GM21381 (cell line): ENCODE measurements at regions not wholly inside any gene's neighbourhood (a gene's known extent, or its start where the extent isn't known, plus 50 kb on each side); places are given as distances from the start of the nearest gene placed in this dataset.

ENCODE experiments used
- ATAC-seq: cut with Tn5 transposase; IDR thresholded peaks from one replicate; pipeline ENCODE4 v1.9.1; 2021; ENCODE audit warnings: mild to moderate bottlenecking, moderate library complexity; ENCODE audit not compliant: unreplicated experiment

DNA sequence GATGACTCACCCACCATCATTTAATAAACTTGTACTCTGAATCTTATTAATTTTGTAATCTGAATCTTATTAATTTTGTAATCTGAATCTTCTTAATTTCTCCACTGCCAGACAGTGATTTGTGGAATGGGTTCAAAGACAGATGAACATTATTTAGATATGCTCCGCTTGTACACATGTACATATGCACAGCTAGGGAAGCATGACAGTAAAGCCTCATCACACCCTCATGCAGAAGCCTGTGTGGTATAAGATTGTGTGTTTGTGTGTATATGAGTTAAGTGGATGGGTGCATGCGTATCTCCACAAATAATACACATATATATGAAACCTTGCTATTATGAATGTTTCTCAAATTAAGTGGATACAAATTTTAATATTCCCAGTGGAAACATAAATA, 318.5 kb upstream of the SFRP2 start:
- ATAC-seq = no peak

DNA sequence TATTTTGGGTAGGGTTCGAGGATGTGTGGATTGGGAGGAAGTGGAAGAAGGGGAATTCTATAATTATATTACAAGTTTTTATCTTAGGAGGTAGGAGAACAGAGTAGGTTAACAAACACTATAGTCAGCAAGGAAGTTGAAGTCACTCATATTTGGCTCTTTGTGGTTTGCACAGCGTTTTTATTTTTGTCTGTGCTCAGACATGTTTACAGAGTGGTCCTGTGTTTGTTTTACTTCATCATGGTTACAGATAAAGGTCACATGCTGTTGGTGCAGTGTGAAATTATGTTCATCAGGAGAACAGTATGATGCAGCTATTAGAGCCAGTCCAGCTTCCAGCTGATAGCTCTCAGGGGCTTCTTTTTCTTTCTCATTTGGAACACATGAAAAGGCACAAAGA, 299.9 kb upstream of the SFRP2 start:
- no peak for ATAC-seq

DNA sequence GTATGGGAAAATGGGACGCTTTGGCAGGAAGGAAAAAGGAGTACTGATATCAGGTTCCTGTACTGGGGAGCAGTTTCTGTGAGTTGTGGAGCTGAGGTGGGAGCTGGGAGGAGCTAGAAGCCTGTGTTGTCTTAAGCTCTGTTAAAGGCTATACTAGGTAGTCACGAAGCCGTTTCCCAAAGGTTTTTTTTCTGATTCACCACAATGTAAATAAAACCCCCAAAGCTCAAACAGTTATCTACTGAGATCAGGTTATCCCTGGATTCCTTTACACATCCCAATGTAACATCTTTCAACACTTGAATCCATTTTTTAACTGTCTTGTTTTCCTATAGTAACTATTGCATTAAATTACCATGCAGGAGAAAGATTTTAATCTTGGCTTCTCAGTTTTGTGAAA, 297.4 kb upstream of the SFRP2 start:
- ATAC-seq = no peak

DNA sequence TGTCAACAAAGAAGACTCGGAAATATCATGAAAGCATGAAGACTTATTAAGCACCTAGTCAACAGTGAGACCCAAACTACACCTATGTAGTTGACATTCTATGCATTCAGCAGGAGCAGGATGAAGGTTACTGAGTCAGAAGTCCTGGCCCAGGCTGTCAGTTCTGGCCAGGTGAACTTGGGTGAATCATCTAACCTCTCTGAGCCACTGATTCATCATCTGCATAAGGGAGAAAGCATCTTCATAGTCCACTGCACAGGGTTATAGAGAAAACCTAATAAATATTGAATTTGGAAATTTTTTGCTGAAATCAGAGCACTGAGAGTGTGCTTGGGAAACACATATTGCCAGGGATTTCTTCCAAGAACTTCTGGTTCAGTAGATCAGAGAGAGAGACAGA, 296.0 kb upstream of the SFRP2 start:
- ATAC-seq = no peak

DNA sequence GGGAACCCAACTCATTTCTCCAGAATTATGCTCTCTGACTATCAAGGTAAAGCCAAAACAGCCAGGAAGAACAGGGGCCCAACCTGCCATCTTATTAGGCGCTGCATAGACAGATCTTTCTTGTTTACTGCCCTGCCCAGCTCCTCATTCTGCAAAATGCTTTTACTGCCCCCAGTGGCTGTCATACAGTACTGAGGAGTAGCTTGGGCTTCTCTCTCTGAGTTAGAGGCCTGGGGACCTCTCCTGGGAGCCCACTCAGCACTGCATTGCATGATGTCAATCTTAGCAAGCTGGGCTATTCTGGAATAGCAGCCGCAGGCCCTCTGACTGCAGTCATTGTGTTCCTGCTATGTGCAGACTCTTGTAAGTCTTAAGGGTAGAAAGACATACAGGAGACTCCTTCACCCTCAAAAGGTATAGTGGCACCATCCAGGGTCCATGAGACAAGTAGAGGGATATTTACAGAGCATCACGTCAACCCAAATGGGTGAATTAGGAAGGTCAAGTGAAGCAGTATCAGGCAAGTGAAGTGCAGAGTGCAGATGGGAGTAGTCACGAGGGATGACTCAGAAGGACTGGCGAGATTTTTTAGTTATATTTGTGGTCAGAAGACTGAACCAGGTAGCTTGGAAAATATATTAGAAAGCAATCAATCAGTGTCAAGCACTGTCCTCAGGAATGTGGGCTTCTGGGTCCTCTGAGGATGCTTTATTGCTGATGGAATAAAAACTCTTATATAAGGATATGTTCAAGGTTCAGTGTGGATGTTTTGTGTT, 294.1 kb upstream of the SFRP2 start:
- ATAC-seq = no peak

DNA sequence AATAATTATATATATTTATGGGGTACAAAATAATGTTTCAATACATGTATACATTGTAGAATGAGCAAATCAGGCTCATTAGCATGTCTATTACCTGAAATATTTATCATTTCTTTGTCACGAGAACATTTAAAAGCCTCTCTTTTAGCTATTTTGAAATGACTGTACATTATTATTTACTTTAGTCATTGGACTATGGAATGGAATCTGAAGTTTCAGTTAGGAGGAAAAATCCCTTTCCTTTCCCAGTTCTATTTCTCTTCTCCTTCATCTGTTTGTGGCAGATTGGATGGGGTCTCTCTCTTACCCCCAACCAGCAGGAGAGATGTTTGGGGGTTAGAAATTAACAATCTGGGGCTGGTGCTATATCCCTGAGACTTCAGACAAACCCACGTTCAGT, 292.5 kb upstream of the SFRP2 start:
- ATAC-seq = no peak

DNA sequence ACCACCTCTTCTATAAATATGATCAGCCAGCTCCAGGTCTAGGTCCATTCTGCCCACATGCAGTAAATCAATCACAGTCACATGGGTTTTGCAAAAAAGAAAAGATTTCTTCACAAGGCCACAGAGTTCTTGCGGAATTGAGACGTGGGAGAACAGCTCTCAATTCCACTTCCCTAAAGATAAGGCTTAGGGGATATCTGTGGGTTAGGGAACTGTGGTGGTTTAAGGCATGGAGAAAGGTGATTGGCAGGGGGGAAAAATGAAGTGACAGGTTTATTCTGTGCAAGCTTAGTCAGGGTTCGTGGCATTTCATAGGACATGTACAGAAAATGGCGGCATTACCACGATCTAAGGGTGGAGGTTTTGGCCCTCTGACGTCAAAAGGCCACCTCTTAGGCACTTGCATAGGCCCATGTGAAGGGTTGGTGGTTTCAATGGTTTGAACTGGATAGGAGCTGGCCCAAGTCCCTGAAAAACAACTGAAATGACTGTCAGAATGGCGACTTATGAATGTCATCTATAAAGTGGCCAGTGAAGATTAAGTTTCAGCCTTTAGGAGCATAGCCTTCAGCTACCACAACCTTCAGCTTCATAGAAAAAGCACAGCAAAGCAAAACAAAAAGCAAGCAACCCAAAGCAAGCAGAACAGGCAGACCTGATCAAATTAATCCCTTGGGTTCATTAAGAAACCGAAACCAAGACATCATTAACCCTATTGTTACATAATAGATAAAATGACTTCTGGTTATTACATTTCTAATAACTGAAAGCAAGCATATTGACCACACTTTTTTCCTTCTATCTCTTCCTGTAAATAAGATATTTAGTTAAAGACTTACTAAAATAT, 289.8 kb upstream of the SFRP2 start:
- ATAC-seq = no peak

DNA sequence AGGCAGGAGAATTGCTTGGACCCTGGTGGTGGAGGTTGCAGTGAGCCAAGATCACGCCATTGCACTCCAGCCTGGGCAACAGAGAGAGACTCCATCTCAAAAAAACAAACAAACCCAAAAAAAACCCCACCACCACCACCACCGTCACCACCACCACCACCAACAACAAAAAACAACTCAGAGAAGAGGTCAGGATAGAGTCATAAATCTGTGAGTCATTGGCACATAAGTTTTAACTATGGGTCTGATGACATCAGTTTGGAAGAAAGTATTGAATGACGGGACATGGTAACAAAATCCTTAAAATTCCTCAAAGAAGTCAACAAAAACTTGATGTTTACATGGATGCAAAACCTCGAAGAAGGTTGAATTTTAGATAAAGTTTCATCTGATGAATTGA, 288.0 kb upstream of the SFRP2 start:
- no peak for ATAC-seq

DNA sequence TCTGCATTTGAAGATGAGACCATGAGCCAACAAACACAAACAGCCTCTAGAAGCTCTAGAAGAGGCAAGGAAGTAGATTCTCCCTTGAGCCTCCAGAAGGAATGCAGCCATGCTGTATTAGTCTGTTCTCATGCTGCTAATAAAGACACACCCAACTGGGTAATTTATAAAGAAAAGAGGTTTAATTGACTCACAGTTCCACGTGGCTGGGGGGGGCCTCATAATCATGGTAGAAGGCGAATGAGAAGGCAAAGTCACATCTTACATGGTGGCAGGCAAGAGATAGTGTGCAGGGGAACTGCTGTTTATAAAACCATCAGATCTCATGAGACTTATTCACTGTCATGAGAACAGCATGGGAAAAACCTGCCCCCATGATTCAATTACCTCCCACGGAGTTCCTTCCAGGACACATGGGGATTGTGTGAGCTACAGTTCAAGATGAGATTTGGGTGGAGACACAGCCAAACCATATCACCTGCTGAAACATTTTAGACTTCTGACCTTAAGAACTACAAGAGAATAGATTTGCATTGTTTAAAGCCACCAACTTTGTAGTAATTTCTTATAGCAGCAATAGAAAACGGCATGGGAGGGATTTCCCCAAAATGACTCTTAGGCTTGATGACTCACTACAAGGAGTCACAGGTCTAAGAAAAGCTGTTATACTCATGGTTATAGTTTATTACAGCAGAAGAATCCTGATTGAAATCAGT, 284.4 kb upstream of the SFRP2 start:
- ATAC-seq = no peak

DNA sequence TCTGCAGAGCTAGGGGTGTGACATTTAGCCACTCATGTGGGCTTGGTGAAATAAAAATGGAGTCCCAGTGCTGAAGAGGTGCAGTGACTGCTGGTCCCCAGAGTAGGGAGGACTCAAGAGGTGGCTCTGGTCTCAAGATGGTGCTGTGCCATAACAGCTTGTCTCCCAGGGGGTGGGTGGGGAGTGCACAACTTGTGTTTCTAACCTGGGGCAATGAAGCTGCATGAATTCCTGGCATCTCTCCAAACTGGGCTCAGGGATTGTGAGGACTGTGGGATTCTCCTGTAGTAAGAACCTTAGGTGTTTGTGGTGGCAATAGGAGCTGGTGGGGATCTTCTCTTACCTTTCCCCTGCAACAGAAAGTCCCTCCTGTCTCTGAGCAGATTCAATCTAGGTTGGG, 278.9 kb upstream of the SFRP2 start:
- no peak for ATAC-seq

DNA sequence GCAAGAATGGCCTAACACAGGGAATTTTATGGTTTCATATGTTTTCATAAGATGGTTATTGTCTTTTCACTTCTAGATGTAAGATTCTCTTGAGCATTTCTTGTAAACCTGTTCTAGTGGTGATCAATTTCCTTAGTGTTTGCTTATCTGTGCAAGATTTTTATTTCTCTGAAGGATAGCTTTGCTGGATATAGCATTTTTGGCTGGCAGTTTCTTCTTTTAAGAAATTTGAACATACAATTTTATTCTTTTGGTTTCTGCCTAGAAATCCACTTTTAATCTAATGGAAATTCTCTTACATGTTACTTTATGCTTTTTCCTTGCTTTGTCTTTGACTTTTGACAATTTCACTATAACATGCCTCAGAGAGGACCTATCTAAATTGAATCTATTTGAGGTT, 276.5 kb upstream of the SFRP2 start:
- ATAC-seq = no peak

DNA sequence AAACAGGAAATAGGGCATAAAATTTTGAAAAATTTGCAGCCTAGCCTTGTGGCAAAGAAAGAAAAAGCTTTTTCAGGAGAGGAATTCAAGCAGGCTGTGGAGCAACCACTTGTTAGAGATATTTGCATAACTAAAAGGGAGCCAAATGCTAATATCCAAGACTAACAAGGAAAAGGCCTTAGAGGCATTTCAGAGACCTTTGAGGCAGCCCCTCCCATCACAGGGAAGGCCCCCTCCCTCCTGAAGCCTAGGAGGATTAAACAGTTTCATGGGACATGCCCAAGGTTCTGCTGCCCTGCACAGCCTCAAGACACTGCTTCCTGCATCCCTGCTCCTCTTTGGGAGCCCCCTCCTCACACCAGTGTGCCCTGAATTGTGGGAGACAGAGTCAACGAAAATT, 275.4 kb upstream of the SFRP2 start:
- ATAC-seq = no peak

DNA sequence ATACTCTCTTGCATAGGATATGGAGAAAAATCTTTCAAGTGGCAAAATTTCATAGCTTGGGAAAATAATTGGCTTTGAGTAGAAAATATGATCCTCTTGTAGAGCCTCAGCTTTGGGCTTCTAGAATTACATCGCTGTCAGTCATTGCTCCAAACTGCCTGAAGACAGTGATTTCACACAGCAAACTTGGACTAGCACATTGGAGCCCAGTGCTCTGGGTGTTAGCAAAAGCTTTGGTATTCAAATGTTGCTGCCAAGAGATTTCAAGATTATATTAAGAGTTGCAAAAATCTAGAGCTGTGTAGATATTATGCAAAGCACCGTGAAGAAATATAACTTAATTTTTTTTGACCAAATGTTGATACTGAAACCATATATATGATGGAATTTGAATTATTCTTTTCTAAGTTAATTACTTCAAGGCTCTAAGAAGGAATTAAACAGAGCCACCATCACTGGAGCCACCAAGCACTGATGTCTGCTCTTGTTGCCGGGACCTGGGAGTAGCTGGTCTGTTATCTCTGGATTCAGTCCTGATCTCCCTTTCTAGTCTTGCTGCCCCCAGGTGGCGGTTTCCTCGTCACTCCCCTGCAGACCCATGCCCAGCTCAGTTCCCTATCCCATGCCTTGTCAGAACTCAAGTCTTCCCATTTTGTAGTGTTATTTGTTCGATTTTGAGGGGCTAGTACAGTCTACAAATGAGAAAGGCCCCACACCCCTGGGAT, 260.7 kb upstream of the SFRP2 start:
- no peak for ATAC-seq

DNA sequence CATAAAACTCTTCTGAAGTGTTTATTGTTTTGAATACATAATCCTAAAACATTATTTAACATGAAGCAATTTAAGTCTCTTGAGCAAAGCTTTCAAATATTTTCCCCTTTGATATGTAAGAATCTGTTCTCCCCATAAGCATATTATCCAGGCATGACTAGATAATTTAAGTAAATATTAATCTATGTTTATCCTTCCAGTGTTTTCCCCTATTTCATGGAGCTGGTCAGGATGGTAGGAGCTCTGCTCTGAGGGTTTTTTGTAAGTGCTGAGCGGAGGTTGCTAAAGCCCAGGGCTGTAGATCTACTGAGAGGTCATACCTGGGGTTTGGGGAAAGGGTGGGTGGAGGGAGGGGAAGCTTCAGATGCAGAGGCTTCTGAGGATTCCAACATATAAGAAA, 258.9 kb upstream of the SFRP2 start:
- ATAC-seq = no peak

DNA sequence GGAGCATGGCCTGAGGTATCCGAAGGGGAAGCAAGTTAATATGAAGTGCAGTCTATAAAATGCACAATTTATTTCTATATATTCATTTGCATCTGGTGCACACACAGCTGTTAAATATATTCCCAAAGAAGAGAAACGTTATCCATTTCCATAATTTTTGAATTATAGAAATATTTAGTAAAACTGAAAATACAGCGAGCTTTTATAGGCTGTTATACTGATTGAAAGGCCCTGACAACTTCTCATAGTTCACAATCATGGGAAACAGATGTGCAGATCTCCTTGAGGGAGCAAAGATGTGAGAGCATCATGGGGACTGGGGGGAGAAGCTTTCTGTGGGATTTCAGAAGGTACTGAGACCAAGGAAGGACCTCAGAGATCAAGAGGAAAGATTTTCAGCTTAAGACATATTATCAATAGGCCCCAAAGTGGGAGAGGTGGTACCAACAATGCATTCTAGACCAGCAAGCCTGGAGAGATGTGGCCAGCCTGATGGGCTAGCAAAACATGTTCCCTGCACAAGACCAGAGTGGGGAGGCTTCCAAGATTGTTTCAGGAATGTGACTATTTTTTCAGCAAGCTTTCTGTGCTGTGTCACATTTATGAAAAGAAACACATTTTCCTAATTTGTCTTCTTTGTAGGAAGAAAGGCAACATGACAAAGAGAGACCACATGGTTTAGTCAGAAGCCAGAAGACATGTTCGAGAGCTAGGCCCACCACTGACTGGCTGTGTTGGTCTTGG, 256.0 kb upstream of the SFRP2 start:
- no peak for ATAC-seq

DNA sequence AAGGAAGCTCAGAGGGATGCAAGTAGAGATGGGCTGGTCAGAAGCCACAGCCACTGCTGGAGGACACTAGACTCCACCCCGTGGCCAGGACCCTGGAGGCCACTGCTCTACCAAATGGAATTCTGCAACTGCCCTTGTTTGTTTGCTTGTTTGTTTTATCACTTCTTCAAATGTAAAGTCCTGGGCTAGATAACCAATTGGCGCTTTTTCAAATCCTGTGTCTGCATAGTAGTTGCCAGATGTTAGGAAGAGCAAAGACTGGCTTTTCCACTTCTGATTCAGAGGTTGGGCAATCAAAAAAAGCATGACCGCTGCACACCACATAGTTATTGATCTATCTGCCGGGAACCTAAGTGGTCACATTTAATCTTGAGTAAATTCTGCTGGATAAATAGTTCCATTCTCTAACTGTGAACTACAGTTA, 255.2 kb upstream of the SFRP2 start:
- no peak for ATAC-seq

DNA sequence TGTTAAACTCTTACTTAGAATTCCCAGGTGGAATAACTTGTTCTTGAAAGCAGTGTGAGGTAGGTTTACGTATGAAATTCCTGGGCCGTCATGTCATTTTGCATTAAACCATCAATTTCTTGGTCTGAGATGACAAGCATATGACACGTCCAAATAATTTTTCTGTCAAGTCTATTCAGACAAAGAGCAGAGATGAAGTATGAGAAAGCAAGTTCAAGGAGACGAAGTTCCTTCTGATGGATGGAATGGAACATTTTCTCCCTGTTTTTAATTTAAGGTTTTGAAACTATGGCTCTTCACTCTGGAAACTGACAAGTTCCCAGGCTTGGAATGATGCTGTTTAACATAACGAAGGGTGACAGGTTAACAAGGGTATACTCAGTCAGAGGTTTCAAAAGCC, 252.8 kb upstream of the SFRP2 start:
- no peak for ATAC-seq

DNA sequence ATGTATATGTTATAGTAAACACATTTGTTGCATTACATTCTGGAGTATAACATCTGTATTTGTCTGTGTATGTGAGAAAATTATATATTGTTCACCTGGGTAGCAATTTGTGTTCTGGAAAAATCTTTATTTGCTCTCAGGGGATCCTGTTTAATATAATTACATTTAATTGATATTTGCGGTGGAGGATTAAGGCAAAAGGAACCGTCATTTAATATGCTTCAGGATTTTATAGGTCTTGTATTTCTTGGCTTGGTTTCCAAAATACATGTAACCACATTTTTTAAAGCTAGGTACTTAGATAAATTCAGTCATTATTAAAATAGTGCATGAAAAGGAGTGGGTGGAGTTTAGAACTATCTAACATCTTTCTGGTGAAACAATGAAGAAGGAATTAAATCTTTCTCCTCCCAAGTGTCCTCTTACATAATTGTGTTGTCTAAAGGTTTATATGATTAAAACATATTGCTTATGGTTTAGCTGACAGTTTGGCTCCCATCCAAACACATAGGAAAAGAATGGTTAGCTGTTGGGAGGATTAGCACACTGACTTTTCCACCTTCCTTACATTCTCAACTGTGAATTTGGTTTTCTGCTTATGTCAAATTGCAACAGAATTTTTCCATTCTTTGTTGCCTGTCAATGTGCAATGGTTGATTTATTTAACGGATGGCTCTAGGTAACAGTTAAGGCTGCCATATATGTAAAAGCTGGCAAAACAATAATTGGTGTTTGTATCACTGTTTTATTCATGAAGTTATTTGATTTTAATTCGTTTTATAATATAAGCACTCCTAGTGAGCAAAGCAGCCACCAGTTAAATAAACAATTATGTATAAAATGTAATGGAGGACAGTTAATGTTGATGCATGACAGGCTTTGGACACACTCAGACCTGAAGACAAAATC, 250.8 kb upstream of the SFRP2 start:
- no peak for ATAC-seq

DNA sequence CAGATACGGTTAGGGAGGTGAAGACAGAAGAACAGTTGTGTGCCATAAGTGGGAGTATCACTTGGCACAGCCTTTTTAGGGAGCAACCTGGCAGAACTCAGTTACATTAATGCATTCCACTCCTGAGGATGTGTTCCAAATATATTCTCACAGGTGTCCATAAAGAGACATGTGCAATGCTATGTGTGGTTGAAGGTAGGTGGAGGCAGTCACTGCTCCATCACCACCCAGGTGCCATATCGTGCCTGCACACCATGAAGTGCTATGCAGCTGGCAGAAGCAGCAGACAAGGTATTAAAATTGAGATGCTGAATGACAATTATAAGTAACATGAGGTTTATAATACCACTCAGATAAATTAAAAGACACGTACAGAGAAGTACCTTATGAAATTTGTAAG, 248.0 kb upstream of the SFRP2 start:
- ATAC-seq = no peak
